HCT116 (cell line): ENCODE measurements at regions not wholly inside any gene's neighbourhood (a gene's known extent, or its start where the extent isn't known, plus 50 kb on each side); places are given as distances from the start of the nearest gene placed in this dataset.

Source experiments
- ATAC-seq: fragments of 200-7000 bp; cut with Tn5 transposase; 2 replicates; pipeline ENCODE4 v1.9.1; 2020; ENCODE audit warnings: mild to moderate bottlenecking, moderate library complexity
- BruUV-seq: library from RNA; stranded (reverse); fragments of 400-500 nt; replicated peaks from 2 replicates; lab custom pipeline; 2021; lab: Mats Ljungman, UMichigan
- CTCF ChIA-PET: fragments of 300-600 bp; sonication (Branson Sonifier 250); formaldehyde crosslinking; loops from one replicate; lab custom pipeline; 2021; ENCODE audit warnings: antibody characterized with exemption; lab: Charles Lee
- POLR2A ChIA-PET: fragments of 300-600, 350-600 bp; sonication (Branson Sonifier 250); formaldehyde crosslinking; loops from one replicate; lab custom pipeline; 2021; ENCODE audit warnings: antibody characterized with exemption; lab: Charles Lee
- RAD21 ChIA-PET, 2 experiments: fragments of 300-600 bp; sonication (Branson Sonifier 250); formaldehyde crosslinking; loops; one replicate each; lab custom pipeline; 2023; ENCODE audit warnings: low total read pairs in 2 of 2; ENCODE audit not compliant: uncharacterized antibody in 2 of 2, unreplicated experiment in 2 of 2, low non-redundant PET in 1 of 2; lab: Charles Lee
- DNase-seq: peaks from one replicate; pipeline ENCODE4 v3.0.0-alpha.2; 2010; ENCODE audit warnings: low read depth, low spot score
- H2AFZ ChIP-seq: fragments of 200-600 bp; shearing (Covaris generic), sonication (generic); 2 replicates; pipeline ENCODE4 v1.6.1; 2017; ENCODE audit warnings: low read depth, mixed run types, mixed read lengths, antibody characterized with exemption, low read length; ENCODE audit not compliant: poor library complexity, severe bottlenecking
- H3K27ac ChIP-seq: 2 replicates; pipeline ENCODE4 v1.5.1; 2012; ENCODE audit warnings: low read depth, low read length
- H3K27me3 ChIP-seq: fragments of 200-600 bp; sonication (generic); 2 replicates; pipeline ENCODE4 v1.6.1; 2016; ENCODE audit warnings: mixed run types, low read length, mixed read lengths; ENCODE audit not compliant: insufficient read depth
- H3K36me3 ChIP-seq, 2 experiments: fragments of 200-500 bp in 1 of 2; fragments of 200-600 bp in 1 of 2; sonication (Bioruptor generic) in 1 of 2; sonication (generic) in 1 of 2; 2 replicates each; pipeline versions ENCODE4 v1.5.1 to v1.6.1; 2014 to 2016; ENCODE audit warnings: low read length in 2 of 2, inconsistent platforms in 1 of 2, mixed read lengths in 1 of 2, mixed run types in 1 of 2; ENCODE audit not compliant: insufficient read depth in 2 of 2, control insufficient read depth in 1 of 2
- H3K4me1 ChIP-seq, 2 experiments: fragments of 200-600 bp in 1 of 2; sonication (generic) in 1 of 2; 2 replicates each; pipeline versions ENCODE4 v1.5.1 to v1.6.1; 2012 to 2017; ENCODE audit warnings: low read length in 2 of 2, inconsistent platforms in 1 of 2, mild to moderate bottlenecking in 1 of 2, mixed read lengths in 1 of 2, mixed run types in 1 of 2, moderate library complexity in 1 of 2; ENCODE audit not compliant: insufficient read depth in 2 of 2, control insufficient read depth in 1 of 2
- H3K4me2 ChIP-seq: fragments of 200-600 bp; sonication (generic); 2 replicates; pipeline ENCODE4 v1.6.1; 2017; ENCODE audit warnings: mixed run types, low read length, mixed read lengths
- H3K4me3 ChIP-seq, 2 experiments: fragments of 200-600 bp in 1 of 2; sonication (generic) in 1 of 2; replicated peaks in 1 of 2; 2 replicates each; pipeline ENCODE4 v1.5.1; 2011 to 2016; ENCODE audit warnings: low read length in 2 of 2, control low read depth in 1 of 2, low read depth in 1 of 2, mild to moderate bottlenecking in 1 of 2, mixed read lengths in 1 of 2, mixed run types in 1 of 2
- H3K79me2 ChIP-seq: fragments of 200-600 bp; sonication (generic); 2 replicates; pipeline ENCODE4 v1.6.1; 2017; ENCODE audit warnings: mild to moderate bottlenecking, mixed run types, low read length, moderate library complexity, mixed read lengths; ENCODE audit not compliant: insufficient read depth
- H3K9ac ChIP-seq: fragments of 200-600 bp; sonication (generic); 2 replicates; pipeline ENCODE4 v1.6.1; 2016; ENCODE audit warnings: low read length, mixed read lengths
- H3K9me2 ChIP-seq: fragments of 200-600 bp; sonication (generic), shearing (Covaris generic); 2 replicates; pipeline ENCODE4 v1.6.1; 2017; ENCODE audit warnings: mixed run types, mild to moderate bottlenecking, moderate library complexity; ENCODE audit not compliant: insufficient read depth
- H3K9me3 ChIP-seq, 2 experiments: fragments of 200-500 bp in 1 of 2; fragments of 200-600 bp in 1 of 2; sonication (Bioruptor generic) in 1 of 2; sonication (generic) in 1 of 2; 2 replicates each; pipeline ENCODE4 v1.6.1; 2014 to 2017; ENCODE audit warnings: low read length in 2 of 2, mixed read lengths in 2 of 2, inconsistent platforms in 1 of 2, low read depth in 1 of 2, mild to moderate bottlenecking in 1 of 2, mixed run types in 1 of 2, moderate library complexity in 1 of 2; ENCODE audit not compliant: control insufficient read depth in 1 of 2, insufficient read depth in 1 of 2
- H4K20me1 ChIP-seq: fragments of 200-600 bp; sonication (generic), shearing (Covaris generic); 2 replicates; pipeline ENCODE4 v1.6.1; 2017; ENCODE audit warnings: mixed run types, mild to moderate bottlenecking, moderate library complexity; ENCODE audit not compliant: insufficient read depth
- CBX3 ChIP-seq: IDR thresholded peaks from 2 replicates; pipeline ENCODE4 v1.6.1; 2012; ENCODE audit warnings: low read depth
- CEBPB ChIP-seq: IDR thresholded peaks from 2 replicates; pipeline ENCODE4 v1.6.1; 2012; ENCODE audit warnings: low read depth
- EGR1 ChIP-seq: IDR thresholded peaks from 2 replicates; pipeline ENCODE4 v1.6.1; 2012; ENCODE audit warnings: low read depth
- EZH2 ChIP-seq: fragments of 200-600 bp; sonication (generic); IDR thresholded peaks from 2 replicates; pipeline ENCODE4 v1.6.1; 2017; ENCODE audit warnings: antibody characterized with exemption, mixed run types
- POLR2AphosphoS5 ChIP-seq: IDR thresholded peaks from 2 replicates; pipeline ENCODE4 v1.6.1; 2011; ENCODE audit warnings: mild to moderate bottlenecking, low read depth, low read length, moderate library complexity
- REST ChIP-seq: IDR thresholded peaks from 2 replicates; pipeline ENCODE4 v1.6.1; 2012; ENCODE audit warnings: low read depth
- SIN3A ChIP-seq: IDR thresholded peaks from 2 replicates; pipeline ENCODE4 v1.6.1; 2012; ENCODE audit warnings: low read depth
- SRF ChIP-seq: IDR thresholded peaks from 2 replicates; pipeline ENCODE4 v1.6.1; 2012; ENCODE audit warnings: low read depth
- ZFX ChIP-seq: fragments of 450-650 bp; IDR thresholded peaks from 2 replicates; pipeline ENCODE4 v1.6.1; 2017
- intact Hi-C: fragments of 100-400 bp; cut with micrococcal nuclease; formaldehyde crosslinking; loops from 2 replicates; pipeline ENCODE4 v1.10.0; 2022
- TF ChIP-seq, protein P1 (sequence below): IDR thresholded peaks from 2 replicates; pipeline ENCODE4 v1.6.1; 2012
- TF ChIP-seq, protein P2 (sequence below), 3 experiments: fragments of 200-600 bp in 1 of 3; sonication (generic) in 1 of 3; IDR thresholded peaks in 2 of 3; conservative IDR thresholded peaks in 1 of 3; 2 replicates each; pipeline ENCODE4 v1.5.1; 2012 to 2017; ENCODE audit warnings: low read depth in 2 of 3, low read length in 2 of 3, antibody characterized with exemption in 1 of 3, borderline replicate concordance in 1 of 3, control low read depth in 1 of 3, mild to moderate bottlenecking in 1 of 3, mixed read lengths in 1 of 3, mixed run types in 1 of 3, moderate library complexity in 1 of 3; ENCODE audit not compliant: insufficient read depth in 1 of 3

DNA sequence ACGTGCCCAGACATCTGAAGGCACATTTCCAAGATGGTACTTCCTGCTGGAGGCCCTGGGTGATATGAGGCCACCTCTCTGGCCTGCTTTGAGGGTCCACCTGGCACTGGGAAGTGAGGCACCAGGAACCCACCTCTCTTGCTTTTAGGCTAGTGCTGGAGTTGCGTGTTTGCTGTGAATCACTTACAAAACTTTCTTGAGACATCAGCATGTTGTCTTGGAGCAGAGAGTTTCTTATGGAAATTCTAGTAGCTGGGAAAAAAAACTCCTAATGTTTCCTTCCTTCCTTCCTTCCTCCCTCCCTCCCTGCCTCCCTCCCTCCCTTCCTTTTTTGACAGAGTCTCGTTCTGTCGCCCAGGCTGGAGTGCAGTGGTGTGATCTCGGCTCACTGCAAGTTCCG is 341.3 kb downstream of the MIAT start:
- H3K4me1 ChIP-seq = no peaks in the 10 kb centered on the region
- ChIA-PET POLR2A (no interaction called here), RAD21 (no interaction called here), CTCF (no interaction called here)
- H2AFZ ChIP-seq = no peak overlapping the region
- intact Hi-C loops = no loop called here
- ATAC-seq (no peak), DNase-seq (no peak)
- no peaks in the 10 kb centered on the region for H3K9me3 ChIP-seq
- H3K79me2 ChIP-seq = no peaks in the 10 kb centered on the region
- no peak overlapping the region for H3K9ac ChIP-seq
- H3K4me3 ChIP-seq = no peak overlapping the region
- no TSS peak for BruUV-seq
- H3K4me2 ChIP-seq = no peak overlapping the region
- no peaks in the 10 kb centered on the region for H3K9me2 ChIP-seq
- H3K36me3 ChIP-seq = no peaks in the 10 kb centered on the region
- no peak overlapping the region for H3K27ac ChIP-seq
- TF ChIP-seq REST (no peak), POLR2AphosphoS5 (no peak), ZFX (no peak), CBX3 (no peak), SRF (no peak), EGR1 (no peak), EZH2 (no peak), CEBPB (no peak), SIN3A (no peak)
- TF ChIP-seq, protein P1, sequence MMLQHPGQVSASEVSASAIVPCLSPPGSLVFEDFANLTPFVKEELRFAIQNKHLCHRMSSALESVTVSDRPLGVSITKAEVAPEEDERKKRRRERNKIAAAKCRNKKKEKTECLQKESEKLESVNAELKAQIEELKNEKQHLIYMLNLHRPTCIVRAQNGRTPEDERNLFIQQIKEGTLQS = no peak
- TF ChIP-seq, protein P2, sequence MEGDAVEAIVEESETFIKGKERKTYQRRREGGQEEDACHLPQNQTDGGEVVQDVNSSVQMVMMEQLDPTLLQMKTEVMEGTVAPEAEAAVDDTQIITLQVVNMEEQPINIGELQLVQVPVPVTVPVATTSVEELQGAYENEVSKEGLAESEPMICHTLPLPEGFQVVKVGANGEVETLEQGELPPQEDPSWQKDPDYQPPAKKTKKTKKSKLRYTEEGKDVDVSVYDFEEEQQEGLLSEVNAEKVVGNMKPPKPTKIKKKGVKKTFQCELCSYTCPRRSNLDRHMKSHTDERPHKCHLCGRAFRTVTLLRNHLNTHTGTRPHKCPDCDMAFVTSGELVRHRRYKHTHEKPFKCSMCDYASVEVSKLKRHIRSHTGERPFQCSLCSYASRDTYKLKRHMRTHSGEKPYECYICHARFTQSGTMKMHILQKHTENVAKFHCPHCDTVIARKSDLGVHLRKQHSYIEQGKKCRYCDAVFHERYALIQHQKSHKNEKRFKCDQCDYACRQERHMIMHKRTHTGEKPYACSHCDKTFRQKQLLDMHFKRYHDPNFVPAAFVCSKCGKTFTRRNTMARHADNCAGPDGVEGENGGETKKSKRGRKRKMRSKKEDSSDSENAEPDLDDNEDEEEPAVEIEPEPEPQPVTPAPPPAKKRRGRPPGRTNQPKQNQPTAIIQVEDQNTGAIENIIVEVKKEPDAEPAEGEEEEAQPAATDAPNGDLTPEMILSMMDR (IDR thresholded peaks at IDR 0.05 in 2 of 3, conservative IDR thresholded peaks at IDR 0.05 in 1 of 3; ENCODE audit: borderline replicate concordance in 1 of 3, insufficient read depth in 1 of 3, low read depth in 2 of 3, low read length in 2 of 3) = no peak
- TF ChIP-seq, all 23 proteins: peak for 0
- Histone ChIP-seq H3K27me3 (peaks cover 57% of the 10 kb centered on the region), H4K20me1 (no peaks in the 10 kb centered on the region)
